NCI-H1930 (cell line): ENCODE measurements at regions not wholly inside any gene's neighbourhood (a gene's known extent, or its start where the extent isn't known, plus 50 kb on each side); places are given as distances from the start of the nearest gene placed in this dataset.
A peak's percentile ranks its signal among the peaks of the same experiment; 100 is the strongest.

ENCODE experiments used
- DNase-seq, 2 experiments: peaks; one replicate each; lab custom pipeline; 2025; lab: John Stamatoyannopoulos, UW

- DNase-seq: peak in 1 of 2 experiments; percentile 16
Measured at GRCh38 chr2:119049968-119050704, 108.1 kb downstream of the MARCO start.
